ENCODE measurements at regions not wholly inside any gene's neighbourhood (a gene's known extent, or its start where the extent isn't known, plus 50 kb on each side); places are given as distances from the start of the nearest gene placed in this dataset.

DNA sequence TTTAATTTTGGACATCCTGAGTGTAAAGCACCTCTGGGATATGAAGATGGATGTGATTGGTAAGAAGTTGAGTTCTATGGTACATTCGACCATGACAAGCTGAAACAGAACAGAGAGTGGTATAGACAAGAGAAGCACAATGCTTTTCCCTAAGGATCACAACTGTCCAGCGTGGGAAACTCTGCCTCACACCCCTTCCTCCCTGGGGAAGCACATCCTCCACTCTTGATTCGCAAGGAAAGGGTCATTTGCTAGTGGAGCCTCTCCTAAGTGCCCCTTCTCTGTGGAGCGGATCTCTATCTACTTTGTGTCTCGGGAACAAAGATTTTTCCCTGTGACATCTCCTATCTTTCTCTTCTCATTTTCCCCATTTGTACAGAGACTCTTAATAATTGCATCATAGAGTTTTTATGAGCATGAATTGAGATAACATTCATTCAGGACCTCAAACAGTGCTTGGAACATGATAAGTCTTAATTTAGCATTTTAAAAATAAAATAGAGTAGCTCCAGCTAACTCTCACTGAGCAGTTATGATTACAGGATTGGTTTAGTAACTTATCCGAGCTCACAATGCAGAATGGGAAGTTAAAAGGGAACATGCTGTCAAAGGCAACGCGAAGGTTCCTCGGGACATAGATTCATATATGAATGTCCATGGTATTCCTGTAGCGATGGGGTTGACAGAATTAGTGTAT is 775.2 kb downstream of the C6orf118 start:
- Mint-ChIP-seq H3K27me3 (ENCODE audit: low read depth) (no peaks in the 10 kb centered on the region), H3K4me1 (ENCODE audit: low read depth) (no peaks in the 10 kb centered on the region), H3K27ac (ENCODE audit: unreplicated experiment) (no peak overlapping the region), H3K36me3 (ENCODE audit: low read depth) (no peaks in the 10 kb centered on the region), H3K9me3 (ENCODE audit: low read depth) (peaks cover 3% of the 10 kb centered on the region), H3K4me3 (ENCODE audit: unreplicated experiment) (no peak overlapping the region)
- TF ChIP-seq, protein P1, sequence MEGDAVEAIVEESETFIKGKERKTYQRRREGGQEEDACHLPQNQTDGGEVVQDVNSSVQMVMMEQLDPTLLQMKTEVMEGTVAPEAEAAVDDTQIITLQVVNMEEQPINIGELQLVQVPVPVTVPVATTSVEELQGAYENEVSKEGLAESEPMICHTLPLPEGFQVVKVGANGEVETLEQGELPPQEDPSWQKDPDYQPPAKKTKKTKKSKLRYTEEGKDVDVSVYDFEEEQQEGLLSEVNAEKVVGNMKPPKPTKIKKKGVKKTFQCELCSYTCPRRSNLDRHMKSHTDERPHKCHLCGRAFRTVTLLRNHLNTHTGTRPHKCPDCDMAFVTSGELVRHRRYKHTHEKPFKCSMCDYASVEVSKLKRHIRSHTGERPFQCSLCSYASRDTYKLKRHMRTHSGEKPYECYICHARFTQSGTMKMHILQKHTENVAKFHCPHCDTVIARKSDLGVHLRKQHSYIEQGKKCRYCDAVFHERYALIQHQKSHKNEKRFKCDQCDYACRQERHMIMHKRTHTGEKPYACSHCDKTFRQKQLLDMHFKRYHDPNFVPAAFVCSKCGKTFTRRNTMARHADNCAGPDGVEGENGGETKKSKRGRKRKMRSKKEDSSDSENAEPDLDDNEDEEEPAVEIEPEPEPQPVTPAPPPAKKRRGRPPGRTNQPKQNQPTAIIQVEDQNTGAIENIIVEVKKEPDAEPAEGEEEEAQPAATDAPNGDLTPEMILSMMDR (IDR thresholded peaks at IDR 0.05), result no peak
- DNase-seq (ENCODE audit: low spot score), result no peak

DNA sequence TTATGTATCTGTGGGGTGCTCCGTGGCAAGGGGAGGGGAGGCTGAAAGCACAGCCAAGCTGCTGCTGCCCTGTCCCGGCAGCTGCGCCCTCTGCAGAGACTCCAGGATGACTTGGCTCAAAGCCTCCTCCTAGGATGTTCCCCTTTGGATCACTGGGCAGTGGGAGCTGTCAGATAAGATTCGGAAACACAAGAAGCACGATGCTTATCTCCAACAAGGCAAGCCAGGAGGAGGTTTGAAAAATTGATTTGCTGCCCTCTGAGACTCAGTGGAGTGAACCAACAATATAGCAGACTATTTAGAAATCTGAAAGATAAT is 776.4 kb downstream of the C6orf118 start:
- no peak for DNase-seq (ENCODE audit: low spot score)
- no peak overlapping the region for H3K4me3 Mint-ChIP-seq (ENCODE audit: unreplicated experiment)
- H3K36me3 Mint-ChIP-seq (ENCODE audit: low read depth), result no peaks in the 10 kb centered on the region
- TF ChIP-seq, protein P1 (IDR thresholded peaks at IDR 0.05), result no peak
- no peaks in the 10 kb centered on the region for H3K27me3 Mint-ChIP-seq (ENCODE audit: low read depth)
- no peaks in the 10 kb centered on the region for H3K4me1 Mint-ChIP-seq (ENCODE audit: low read depth)
- no peak overlapping the region for H3K27ac Mint-ChIP-seq (ENCODE audit: unreplicated experiment)
- peaks cover 3% of the 10 kb centered on the region for H3K9me3 Mint-ChIP-seq (ENCODE audit: low read depth)

DNA sequence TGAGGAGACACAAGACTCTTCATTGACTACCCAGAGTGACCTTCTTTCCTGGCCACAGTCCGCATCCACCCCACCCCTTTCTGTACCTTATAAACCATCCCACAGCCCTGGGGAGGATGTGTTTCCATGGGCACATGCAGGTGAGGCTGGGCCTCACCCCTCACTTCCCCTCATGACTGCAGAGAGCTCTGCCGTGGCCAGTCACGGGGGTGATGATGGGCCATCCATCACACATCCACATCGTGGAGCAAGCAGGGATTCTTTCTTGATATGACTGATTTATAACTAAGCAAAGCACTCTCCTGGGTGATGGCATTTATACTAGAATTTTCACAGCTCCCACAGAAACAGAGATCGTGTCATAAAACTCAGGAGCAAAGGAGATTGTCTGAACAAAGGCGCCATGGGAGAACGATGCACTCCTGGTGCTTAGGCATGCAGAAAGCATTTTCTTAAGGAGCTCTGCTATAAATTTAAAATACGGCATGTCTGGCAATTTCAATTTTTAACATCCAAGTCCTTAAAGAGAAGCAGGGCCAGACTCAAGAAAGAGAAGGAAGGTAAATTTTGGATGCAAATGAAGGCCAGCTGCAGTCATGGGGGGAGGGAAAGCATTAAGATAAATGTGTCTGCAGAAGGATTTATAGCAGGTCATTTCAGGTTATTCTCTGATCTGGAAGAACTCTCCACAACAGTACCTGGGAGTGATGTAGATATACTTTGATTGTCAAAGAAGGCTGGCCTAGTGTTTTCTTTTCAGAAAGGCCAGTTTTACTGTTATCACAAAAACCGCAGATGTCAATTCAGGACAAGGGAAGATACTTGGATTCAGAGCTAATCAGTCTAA is 777.0 kb downstream of the C6orf118 start:
- Mint-ChIP-seq H3K4me1 (ENCODE audit: low read depth) (no peaks in the 10 kb centered on the region), H3K4me3 (ENCODE audit: unreplicated experiment) (no peak overlapping the region), H3K27ac (ENCODE audit: unreplicated experiment) (no peak overlapping the region), H3K27me3 (ENCODE audit: low read depth) (no peaks in the 10 kb centered on the region), H3K9me3 (ENCODE audit: low read depth) (no peaks in the 10 kb centered on the region), H3K36me3 (ENCODE audit: low read depth) (no peaks in the 10 kb centered on the region)
- TF ChIP-seq, protein P1 (IDR thresholded peaks at IDR 0.05), result no peak
- no peak for DNase-seq (ENCODE audit: low spot score)

DNA sequence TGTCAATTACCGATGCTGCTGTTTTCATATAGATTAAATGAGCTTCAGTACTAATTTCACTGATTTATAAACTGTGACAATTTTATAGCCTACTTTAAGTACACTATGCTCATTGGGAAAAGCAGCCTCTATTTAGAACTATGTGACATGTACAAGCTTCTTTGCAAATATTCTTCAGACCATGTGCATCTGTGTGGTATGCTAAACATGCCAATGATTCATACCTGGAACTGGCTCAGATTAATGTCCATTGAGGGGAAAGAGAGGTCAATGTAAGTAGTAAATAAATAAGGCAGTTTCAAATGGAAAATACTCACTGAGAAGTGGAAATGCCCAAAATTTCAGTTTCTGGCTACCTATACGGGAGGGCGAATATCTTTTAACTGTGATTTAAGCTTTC is 777.7 kb downstream of the C6orf118 start:
- no peaks in the 10 kb centered on the region for H3K27me3 Mint-ChIP-seq (ENCODE audit: low read depth)
- no peak overlapping the region for H3K4me3 Mint-ChIP-seq (ENCODE audit: unreplicated experiment)
- H3K4me1 Mint-ChIP-seq (ENCODE audit: low read depth), result no peaks in the 10 kb centered on the region
- peaks cover 3% of the 10 kb centered on the region for H3K9me3 Mint-ChIP-seq (ENCODE audit: low read depth)
- H3K27ac Mint-ChIP-seq (ENCODE audit: unreplicated experiment), result no peak overlapping the region
- DNase-seq (ENCODE audit: low spot score), result no peak
- H3K36me3 Mint-ChIP-seq (ENCODE audit: low read depth), result no peaks in the 10 kb centered on the region
- TF ChIP-seq, protein P1 (IDR thresholded peaks at IDR 0.05), result no peak

DNA sequence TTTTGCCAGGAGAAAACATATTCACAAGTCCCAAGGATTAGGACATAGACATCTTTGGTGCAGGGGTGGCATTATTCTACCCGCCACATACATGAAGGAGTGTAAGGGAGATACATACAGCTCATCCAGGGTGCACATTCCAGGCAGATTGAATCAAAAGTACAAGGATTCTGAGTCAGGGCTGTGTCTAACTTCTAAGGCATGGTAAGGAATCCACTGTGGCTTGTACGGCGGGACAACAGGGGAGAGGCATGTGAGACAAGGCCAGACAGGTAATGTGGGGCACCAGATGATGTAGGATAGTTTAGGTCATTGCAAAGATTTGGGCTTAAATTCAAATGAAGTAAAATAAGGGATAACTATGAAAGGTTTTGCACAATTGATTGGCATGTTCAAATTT is 780.9 kb downstream of the C6orf118 start:
- Mint-ChIP-seq H3K4me1 (ENCODE audit: low read depth) (no peaks in the 10 kb centered on the region), H3K27ac (ENCODE audit: unreplicated experiment) (no peak overlapping the region), H3K9me3 (ENCODE audit: low read depth) (peaks cover 12% of the 10 kb centered on the region), H3K27me3 (ENCODE audit: low read depth) (no peaks in the 10 kb centered on the region), H3K4me3 (ENCODE audit: unreplicated experiment) (no peak overlapping the region), H3K36me3 (ENCODE audit: low read depth) (no peaks in the 10 kb centered on the region)
- DNase-seq (ENCODE audit: low spot score), result no peak
- TF ChIP-seq, protein P1 (IDR thresholded peaks at IDR 0.05), result no peak
